CD14-positive monocyte (primary cell): ENCODE measurements at regions not wholly inside any gene's neighbourhood (a gene's known extent, or its start where the extent isn't known, plus 50 kb on each side); places are given as distances from the start of the nearest gene placed in this dataset.

Experiments used
- DNase-seq, 3 donors: peaks; one replicate each; pipeline ENCODE4 v3.0.0-alpha.2; 2011 to 2022
- H2AFZ ChIP-seq: 2 replicates; pipeline ENCODE4 v1.6.0; 2012; ENCODE audit warnings: mild to moderate bottlenecking, low read depth, low read length, inconsistent platforms; ENCODE audit not compliant: insufficient read depth, poor library complexity, severe bottlenecking
- H3K27ac ChIP-seq, 2 donors: 1 replicate in 1 of 2; 2 replicates in 1 of 2; pipeline ENCODE4 v1.5.1; 2012 to 2013; ENCODE audit warnings: low read length in 2 of 2, control low read depth in 1 of 2, inconsistent platforms in 1 of 2, low read depth in 1 of 2, mild to moderate bottlenecking in 1 of 2
- H3K27me3 ChIP-seq, 2 donors: one replicate each; pipeline versions ENCODE4 v1.6.0 to v1.6.1; 2011 to 2013; ENCODE audit warnings: low read length in 2 of 2; ENCODE audit not compliant: control insufficient read depth in 2 of 2, insufficient read depth in 2 of 2
- H3K36me3 ChIP-seq, 2 donors: replicated peaks in 1 of 2; 1 replicate in 1 of 2; 2 replicates in 1 of 2; pipeline versions ENCODE4 v1.5.1 to v1.6.1; 2012 to 2013; ENCODE audit warnings: low read length in 2 of 2, control low read depth in 1 of 2, inconsistent platforms in 1 of 2, mild to moderate bottlenecking in 1 of 2; ENCODE audit not compliant: insufficient read depth in 2 of 2, control insufficient read depth in 1 of 2
- H3K4me1 ChIP-seq, 2 donors: 1 replicate in 1 of 2; 2 replicates in 1 of 2; pipeline versions ENCODE4 v1.5.1 to v1.6.1; 2012 to 2013; ENCODE audit warnings: low read length in 2 of 2, control low read depth in 1 of 2, inconsistent platforms in 1 of 2, mild to moderate bottlenecking in 1 of 2, moderate library complexity in 1 of 2; ENCODE audit not compliant: insufficient read depth in 2 of 2, control insufficient read depth in 1 of 2
- H3K4me2 ChIP-seq: replicated peaks from 2 replicates; pipeline ENCODE3; 2012; ENCODE audit warnings: low read length, moderate library complexity, mild to moderate bottlenecking; ENCODE audit not compliant: poor library complexity, severe bottlenecking; ENCODE audit errors: extremely low read depth
- H3K4me3 ChIP-seq, 3 experiments: fragments of 200-600 bp in 1 of 3; sonication (generic) in 1 of 3; replicated peaks in 1 of 3; 1 replicate in 2 of 3; 2 replicates in 1 of 3; pipeline ENCODE4 v1.5.1; 2011 to 2013; ENCODE audit warnings: low read length in 3 of 3, mild to moderate bottlenecking in 3 of 3, control low read depth in 2 of 3, low read depth in 2 of 3, inconsistent platforms in 1 of 3, moderate library complexity in 1 of 3
- H3K79me2 ChIP-seq: 2 replicates; pipeline ENCODE4 v1.6.0; 2012; ENCODE audit warnings: mild to moderate bottlenecking, control low read depth, inconsistent platforms, low read length, moderate library complexity; ENCODE audit not compliant: insufficient read depth
- H3K9ac ChIP-seq: 2 replicates; pipeline ENCODE4 v1.6.0; 2017; ENCODE audit warnings: low read length, mild to moderate bottlenecking; ENCODE audit not compliant: insufficient read depth, poor library complexity, severe bottlenecking
- H3K9me3 ChIP-seq, 2 donors: replicated peaks in 1 of 2; 1 replicate in 1 of 2; 2 replicates in 1 of 2; pipeline versions ENCODE4 v1.5.1 to v1.6.1; 2012 to 2013; ENCODE audit warnings: low read length in 2 of 2, control low read depth in 1 of 2; ENCODE audit not compliant: control insufficient read depth in 1 of 2, insufficient read depth in 1 of 2
- H4K20me1 ChIP-seq: 2 replicates; pipeline ENCODE4 v1.6.0; 2012; ENCODE audit warnings: mild to moderate bottlenecking, low read length, control low read depth, moderate library complexity; ENCODE audit not compliant: insufficient read depth
- H3K27ac Mint-ChIP-seq, 7 donors: one replicate each; pipeline ENCODE4 v1.8.0; 2020; ENCODE audit warnings: mild to moderate bottlenecking in 7 of 7, mixed read lengths in 7 of 7, moderate library complexity in 6 of 7, inconsistent platforms in 2 of 7
- H3K27me3 Mint-ChIP-seq, 3 donors: one replicate each; pipeline ENCODE4 v1.8.0; 2021 to 2022; ENCODE audit warnings: low read depth in 3 of 3, mild to moderate bottlenecking in 3 of 3, mixed read lengths in 3 of 3, moderate library complexity in 3 of 3, inconsistent platforms in 1 of 3
- H3K36me3 Mint-ChIP-seq, 2 donors: one replicate each; pipeline ENCODE4 v1.8.0; 2020; ENCODE audit warnings: mixed read lengths in 2 of 2, inconsistent platforms in 1 of 2, mild to moderate bottlenecking in 1 of 2
- H3K4me1 Mint-ChIP-seq: one replicate; pipeline ENCODE4 v1.8.0; 2020; ENCODE audit warnings: mild to moderate bottlenecking, mixed read lengths
- H3K4me3 Mint-ChIP-seq, 2 donors: one replicate each; pipeline ENCODE4 v1.8.0; 2020; ENCODE audit warnings: mild to moderate bottlenecking in 2 of 2, mixed read lengths in 2 of 2, moderate library complexity in 1 of 2
- H3K9me3 Mint-ChIP-seq, 7 donors: one replicate each; pipeline ENCODE4 v1.8.0; 2020 to 2022; ENCODE audit warnings: mixed read lengths in 7 of 7, mild to moderate bottlenecking in 6 of 7, moderate library complexity in 6 of 7, inconsistent platforms in 2 of 7
- CTCF ChIP-seq: fragments of 200-600 bp; IDR thresholded peaks from one replicate; pipeline ENCODE4 v1.8.0; 2022; ENCODE audit warnings: antibody characterized with exemption, mild to moderate bottlenecking
- WGBS: methylation state at CpG from one replicate; pipeline ENCODE4 v1.1.5; 2013; ENCODE audit warnings: missing lambda C conversion rate; ENCODE audit not compliant: insufficient coverage; 5-methylcytosine and 5-hydroxymethylcytosine counted together
- intact Hi-C, 2 donors: fragments of 100-400 bp; cut with micrococcal nuclease; formaldehyde crosslinking; loops; one replicate each; pipeline versions ENCODE4 v1.15.0 to v1.15.1; 2023

GRCh38 chr2:57809230-57809629 lies 237.4 kb upstream of the VRK2 start:
- H3K27ac ChIP-seq: no peak overlapping the region
- Mint-ChIP-seq H3K27me3 (no peaks in the 10 kb centered on the region), H3K36me3 (no peaks in the 10 kb centered on the region), H3K27ac (no peak overlapping the region), H3K9me3 (peaks cover 0 to 2% (median 0%) of the 10 kb centered on the region in 7 donors), H3K4me1 (no peaks in the 10 kb centered on the region), H3K4me3 (no peak overlapping the region)
- H3K4me1 ChIP-seq: no peaks in the 10 kb centered on the region
- H2AFZ ChIP-seq: no peak overlapping the region
- H3K36me3 ChIP-seq: no peaks in the 10 kb centered on the region
- no peaks in the 10 kb centered on the region for H3K27me3 ChIP-seq
- intact Hi-C loops: no loop called here
- H3K9ac ChIP-seq: no peak overlapping the region
- no peak overlapping the region for H3K4me3 ChIP-seq
- H3K9me3 ChIP-seq: no peaks in the 10 kb centered on the region
- no peaks in the 10 kb centered on the region for H4K20me1 ChIP-seq
- no peak overlapping the region for H3K4me2 ChIP-seq
- no peak for DNase-seq
- no peak for TF ChIP-seq CTCF
- H3K79me2 ChIP-seq: no peaks in the 10 kb centered on the region

DNA sequence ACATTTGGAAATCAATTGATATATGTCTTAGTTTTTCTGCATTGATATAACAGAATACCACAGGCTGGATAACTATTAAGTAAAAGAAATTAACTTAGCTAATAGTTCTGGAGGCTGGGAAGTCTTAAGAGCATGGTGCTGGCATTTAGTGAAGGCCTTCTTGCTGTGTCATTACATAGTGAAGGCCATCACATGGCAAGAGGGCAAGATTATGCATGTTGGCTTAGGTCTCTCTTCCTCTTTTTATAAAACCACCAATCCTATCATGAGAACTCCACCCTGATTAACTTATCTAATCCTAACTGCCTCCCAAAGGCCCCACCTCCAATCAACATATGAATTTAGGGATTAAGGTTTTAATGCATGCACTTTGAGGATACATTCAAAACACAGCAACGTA lies 225.5 kb upstream of the VRK2 start:
- H3K27ac Mint-ChIP-seq: no peak overlapping the region
- Histone ChIP-seq H3K27ac (no peak overlapping the region), H3K36me3 (no peaks in the 10 kb centered on the region), H3K27me3 (no peaks in the 10 kb centered on the region), H3K4me3 (no peak overlapping the region), H3K79me2 (no peaks in the 10 kb centered on the region), H3K4me1 (no peaks in the 10 kb centered on the region), H3K9ac (no peak overlapping the region), H4K20me1 (no peaks in the 10 kb centered on the region), H2AFZ (no peak overlapping the region), H3K9me3 (peaks cover 0 to 4% of the 10 kb centered on the region in 2 donors), H3K4me2 (no peak overlapping the region)
- no peaks in the 10 kb centered on the region for H3K4me1 Mint-ChIP-seq
- H3K4me3 Mint-ChIP-seq: no peak overlapping the region
- peaks cover under 1 to 8% (median 2%) of the 10 kb centered on the region in 7 donors for H3K9me3 Mint-ChIP-seq
- no peak for DNase-seq
- H3K27me3 Mint-ChIP-seq: peaks cover 0 to 2% (median 0%) of the 10 kb centered on the region in 3 donors
- no CpG with 5 or more reads among the region's 1 CpG for WGBS
- H3K36me3 Mint-ChIP-seq: no peaks in the 10 kb centered on the region
- no peak for TF ChIP-seq CTCF
- intact Hi-C loops: no loop called here
